GM12878 (cell line): ENCODE measurements at regions not wholly inside any gene's neighbourhood (a gene's known extent, or its start where the extent isn't known, plus 50 kb on each side); places are given as distances from the start of the nearest gene placed in this dataset.

Experiments
- ATAC-seq: fragments of 200-7000 bp; cut with Tn5 transposase; 3 replicates; pipeline ENCODE4 v1.9.1; 2020; ENCODE audit warnings: mild to moderate bottlenecking, moderate library complexity
- BruUV-seq: library from RNA; stranded (reverse); fragments of 400-500 nt; replicated peaks from 2 replicates; lab custom pipeline; 2021; lab: Mats Ljungman, UMichigan
- CTCF ChIA-PET: fragments of 300-600 bp; sonication (Branson Sonifier 250); formaldehyde crosslinking; extraction: SDS; loops from one replicate; lab custom pipeline; 2021; ENCODE audit warnings: inconsistent platforms; lab: Yijun Ruan, JAX
- POLR2A ChIA-PET: fragments of 350-600 bp; formaldehyde crosslinking; extraction: SDS; loops from one replicate; lab custom pipeline; 2021; ENCODE audit warnings: inconsistent platforms; lab: Charles Lee
- RAD21 ChIA-PET: fragments of 300-600 bp; sonication (Branson Sonifier 250); formaldehyde crosslinking; loops from one replicate; lab custom pipeline; 2023; ENCODE audit warnings: antibody characterized with exemption; ENCODE audit not compliant: unreplicated experiment; lab: Charles Lee
- SMC1A ChIA-PET: fragments of 300-600 bp; sonication (Branson Sonifier 250); formaldehyde crosslinking; loops from one replicate; lab custom pipeline; 2023; ENCODE audit not compliant: unreplicated experiment, uncharacterized antibody; lab: Charles Lee
- DNase-seq: peaks from one replicate; pipeline ENCODE4 v3.0.0-alpha.2; 2011; ENCODE audit warnings: low read depth, low spot score
- FAIRE-seq: peaks from 3 replicates; lab custom pipeline; 2011; peaks lifted over from hg19 to GRCh38; lab: Jason Lieb, UNC
- H2AFZ ChIP-seq: 2 replicates; pipeline ENCODE4 v1.6.0; 2011; ENCODE audit warnings: low read depth, low read length, control low read depth; ENCODE audit not compliant: control insufficient read depth
- H3K27ac ChIP-seq: 2 replicates; pipeline ENCODE4 v1.5.1; 2011; ENCODE audit warnings: control low read depth; ENCODE audit not compliant: control insufficient read depth, insufficient read depth
- H3K27me3 ChIP-seq, 2 experiments: replicated peaks in 1 of 2; 2 replicates each; pipeline versions ENCODE4 v1.6.0 to v1.6.1; 2011; ENCODE audit warnings: low read length in 1 of 2; ENCODE audit not compliant: control insufficient read depth in 2 of 2, insufficient read depth in 2 of 2
- H3K36me3 ChIP-seq, 2 experiments: 2 replicates each; pipeline ENCODE4 v1.5.1; 2011; ENCODE audit warnings: low read length in 1 of 2; ENCODE audit not compliant: control insufficient read depth in 2 of 2, insufficient read depth in 2 of 2
- H3K4me1 ChIP-seq: 2 replicates; pipeline ENCODE4 v1.6.1; 2011; ENCODE audit warnings: mild to moderate bottlenecking, low read length, moderate library complexity, mixed read lengths; ENCODE audit not compliant: control insufficient read depth, insufficient read depth
- H3K4me2 ChIP-seq: 2 replicates; pipeline ENCODE4 v1.6.0; 2011; ENCODE audit warnings: control low read depth; ENCODE audit not compliant: control insufficient read depth, insufficient read depth
- H3K4me3 ChIP-seq: fragments of 200-600 bp; sonication (generic); 2 replicates; pipeline ENCODE4 v1.5.1; 2016
- H3K79me2 ChIP-seq: 2 replicates; pipeline ENCODE4 v1.6.0; 2011; ENCODE audit warnings: low read length; ENCODE audit not compliant: control insufficient read depth, insufficient read depth
- H3K9ac ChIP-seq: 2 replicates; pipeline ENCODE4 v1.8.0; 2011; ENCODE audit warnings: low read length, control low read depth, mixed read lengths; ENCODE audit not compliant: control insufficient read depth, insufficient read depth
- H3K9me3 ChIP-seq: replicated peaks from 3 replicates; pipeline ENCODE4 v1.5.1; 2011; ENCODE audit warnings: mild to moderate bottlenecking, low read length; ENCODE audit not compliant: control insufficient read depth, insufficient read depth
- H4K20me1 ChIP-seq: 2 replicates; pipeline ENCODE4 v1.6.0; 2011; ENCODE audit not compliant: control insufficient read depth, insufficient read depth
- EP300 ChIP-seq, 2 experiments: fragments of 150-350 bp in 1 of 2; IDR thresholded peaks; 2 replicates each; pipeline ENCODE4 v1.6.1; 2011 to 2012; ENCODE audit warnings: low read depth in 2 of 2, low read length in 2 of 2, borderline replicate concordance in 1 of 2, improper control_type of control experiment in 1 of 2, inconsistent platforms in 1 of 2; ENCODE audit not compliant: control insufficient read depth in 1 of 2
- RAD21 ChIP-seq: IDR thresholded peaks from 2 replicates; pipeline ENCODE4 v1.6.1; 2011; ENCODE audit warnings: mild to moderate bottlenecking, low read depth, low read length, moderate library complexity; ENCODE audit not compliant: insufficient read depth
- SMC3 ChIP-seq: IDR thresholded peaks from 2 replicates; pipeline ENCODE4 v1.6.1; 2011; ENCODE audit warnings: low read length, improper control_type of control experiment, borderline replicate concordance
- YY1 ChIP-seq: IDR thresholded peaks from 2 replicates; pipeline ENCODE4 v1.6.1; 2011; ENCODE audit warnings: low read depth, mild to moderate bottlenecking, low read length
- WGBS: methylation state at CpG from one replicate; pipeline ENCODE4 v1.1.6; 2016; ENCODE audit warnings: low lambda C conversion rate; ENCODE audit not compliant: insufficient replicate concordance, insufficient coverage; ENCODE audit errors: missing lambda C conversion rate; 5-methylcytosine and 5-hydroxymethylcytosine counted together
- in situ Hi-C: fragments of 300-500 bp; cut with MboI; formaldehyde crosslinking; loops from 9 replicates; pipeline ENCODE4 v1.14.3; 2018; ENCODE audit warnings: mixed read lengths
- intact Hi-C: fragments of 100-400 bp; cut with micrococcal nuclease; formaldehyde crosslinking; loops from one replicate; pipeline ENCODE4 v1.14.2; 2022; ENCODE audit not compliant: unreplicated experiment
- TF ChIP-seq, protein P1 (sequence below), 3 experiments: IDR thresholded peaks in 2 of 3; conservative IDR thresholded peaks in 1 of 3; 2 replicates each; pipeline ENCODE4 v1.5.1; 2011; ENCODE audit warnings: low read depth in 3 of 3, low read length in 3 of 3, mild to moderate bottlenecking in 3 of 3, control low read depth in 2 of 3, moderate library complexity in 2 of 3, inconsistent platforms in 1 of 3, mixed read lengths in 1 of 3; ENCODE audit not compliant: control insufficient read depth in 2 of 3, insufficient read depth in 1 of 3; ENCODE audit errors: extremely low read depth in 1 of 3

GRCh38 chr4:124262211-124263179 lies 450.0 kb downstream of the ANKRD50 start:
- BruUV-seq = no TSS peak
- intact Hi-C loops (loop anchor here (1.0 to 10.0 kb wide), 5 partner anchors 489 to 1160 kb away; no protein-coding TSS in a partner anchor), in situ Hi-C loops (loop anchor here (5.0 to 10.0 kb wide), 2 partner anchors 490 to 878 kb away; no protein-coding TSS in a partner anchor)
- ChIA-PET RAD21 (interaction anchor here (1.0 to 1.9 kb wide), 2 partner anchors 486 to 490 kb away, joined by 3 to 7 read pairs; no protein-coding TSS in a partner anchor), CTCF (interaction anchor here (0.6 to 1.0 kb wide), 2 partner anchors 203 to 490 kb away, joined by 3 to 4 read pairs; no protein-coding TSS in a partner anchor), POLR2A (no interaction called here), SMC1A (interaction anchor here (1.4 kb wide), 1 partner anchor 489 kb away, joined by 8 read pairs; no protein-coding TSS in a partner anchor)
- Histone ChIP-seq H2AFZ (no peak overlapping the region), H3K36me3 (no peaks in the 10 kb centered on the region), H4K20me1 (no peaks in the 10 kb centered on the region), H3K4me1 (no peaks in the 10 kb centered on the region), H3K9me3 (no peaks in the 10 kb centered on the region), H3K27me3 (no peaks in the 10 kb centered on the region), H3K4me3 (no peak overlapping the region), H3K4me2 (no peak overlapping the region), H3K9ac (no peak overlapping the region), H3K79me2 (no peaks in the 10 kb centered on the region), H3K27ac (no peak overlapping the region)
- DNase-seq (peak; percentile 11), ATAC-seq (peak; percentile 88), FAIRE-seq (peak; percentile 66)
- 25% methylated on average over 7 of the region's 7 CpGs for WGBS
- TF ChIP-seq YY1 = 0 out of 2 replicates have a peak, but pooled peaks have one; percentile 21
- TF ChIP-seq RAD21 = peak; percentile 90
- TF ChIP-seq, protein P1, sequence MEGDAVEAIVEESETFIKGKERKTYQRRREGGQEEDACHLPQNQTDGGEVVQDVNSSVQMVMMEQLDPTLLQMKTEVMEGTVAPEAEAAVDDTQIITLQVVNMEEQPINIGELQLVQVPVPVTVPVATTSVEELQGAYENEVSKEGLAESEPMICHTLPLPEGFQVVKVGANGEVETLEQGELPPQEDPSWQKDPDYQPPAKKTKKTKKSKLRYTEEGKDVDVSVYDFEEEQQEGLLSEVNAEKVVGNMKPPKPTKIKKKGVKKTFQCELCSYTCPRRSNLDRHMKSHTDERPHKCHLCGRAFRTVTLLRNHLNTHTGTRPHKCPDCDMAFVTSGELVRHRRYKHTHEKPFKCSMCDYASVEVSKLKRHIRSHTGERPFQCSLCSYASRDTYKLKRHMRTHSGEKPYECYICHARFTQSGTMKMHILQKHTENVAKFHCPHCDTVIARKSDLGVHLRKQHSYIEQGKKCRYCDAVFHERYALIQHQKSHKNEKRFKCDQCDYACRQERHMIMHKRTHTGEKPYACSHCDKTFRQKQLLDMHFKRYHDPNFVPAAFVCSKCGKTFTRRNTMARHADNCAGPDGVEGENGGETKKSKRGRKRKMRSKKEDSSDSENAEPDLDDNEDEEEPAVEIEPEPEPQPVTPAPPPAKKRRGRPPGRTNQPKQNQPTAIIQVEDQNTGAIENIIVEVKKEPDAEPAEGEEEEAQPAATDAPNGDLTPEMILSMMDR (IDR thresholded peaks at IDR 0.05 in 2 of 3, conservative IDR thresholded peaks at IDR 0.05 in 1 of 3; ENCODE audit: control insufficient read depth in 2 of 3, extremely low read depth in 1 of 3, insufficient read depth in 1 of 3, low read depth in 3 of 3, low read length in 3 of 3) = peak; percentile 69 to 82 (median 74)
- no peak for TF ChIP-seq EP300 (IDR thresholded peaks at IDR 0.05; ENCODE audit: borderline replicate concordance in 1 of 2, control insufficient read depth in 1 of 2, low read depth in 2 of 2, low read length in 2 of 2)
- peak; percentile 71; the same call in 1 of the 2 replicates for TF ChIP-seq SMC3
